ENCODE measurements at regions not wholly inside any gene's neighbourhood (a gene's known extent, or its start where the extent isn't known, plus 50 kb on each side); places are given as distances from the start of the nearest gene placed in this dataset.
A peak's percentile ranks its signal among the peaks of the same experiment; 100 is the strongest.

DNA sequence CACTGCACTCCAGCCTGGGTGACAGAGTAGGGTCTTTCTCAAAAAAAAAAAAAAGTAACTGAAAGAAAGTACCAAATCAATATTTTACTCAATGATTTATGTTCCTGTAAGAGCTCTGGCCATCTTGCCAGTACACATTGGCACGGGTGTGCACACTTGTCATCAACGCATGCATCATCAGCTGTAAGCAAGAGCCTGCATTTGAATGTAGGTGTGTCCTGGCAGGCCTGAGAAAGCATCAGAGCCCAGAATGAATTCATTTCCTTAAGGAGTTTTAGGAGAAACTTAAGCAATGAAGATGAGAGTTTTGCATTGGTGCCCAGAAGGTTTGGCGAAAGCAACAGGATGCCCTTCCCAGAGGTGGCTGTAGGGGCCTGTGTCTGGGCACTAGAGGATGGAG is 88.5 kb upstream of the FZD10 start:
- no peak for DNase-seq (ENCODE audit: low read depth)

DNA sequence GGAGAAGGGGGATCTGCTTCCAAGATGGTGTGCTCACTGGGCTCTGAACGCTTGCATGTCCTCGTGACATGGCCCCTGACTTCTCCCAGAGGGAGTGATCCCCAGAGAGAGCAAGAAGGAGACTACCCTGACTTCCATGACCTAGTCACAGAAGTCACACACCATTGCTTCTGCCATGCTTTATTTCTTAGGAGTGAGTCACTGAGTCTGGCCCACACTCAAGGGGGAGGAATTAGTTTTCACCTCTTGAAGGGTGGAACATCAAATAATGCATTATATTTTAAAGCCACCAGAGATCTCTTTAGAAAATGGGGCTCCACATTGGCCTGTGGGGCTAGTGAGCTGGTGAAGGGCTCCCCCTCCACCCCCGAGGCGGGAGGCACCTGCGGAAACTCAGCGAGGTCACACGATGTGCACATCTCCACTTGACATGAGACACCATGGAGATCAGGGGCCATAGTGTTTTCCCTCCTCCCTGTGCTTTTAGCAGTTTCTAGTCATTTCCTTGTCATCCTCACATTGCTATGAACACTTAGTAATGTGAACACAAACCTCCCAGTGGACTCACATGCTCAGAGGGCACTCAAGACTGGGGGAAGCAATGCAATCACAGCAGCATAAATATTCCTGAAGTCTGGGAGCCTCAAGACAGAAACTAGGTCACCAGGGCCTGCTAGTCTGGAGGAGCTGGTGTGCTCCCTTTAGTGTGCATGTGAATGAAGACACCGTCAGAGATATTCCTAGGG is 87.4 kb upstream of the FZD10 start:
- no peak for DNase-seq (ENCODE audit: low read depth)

DNA sequence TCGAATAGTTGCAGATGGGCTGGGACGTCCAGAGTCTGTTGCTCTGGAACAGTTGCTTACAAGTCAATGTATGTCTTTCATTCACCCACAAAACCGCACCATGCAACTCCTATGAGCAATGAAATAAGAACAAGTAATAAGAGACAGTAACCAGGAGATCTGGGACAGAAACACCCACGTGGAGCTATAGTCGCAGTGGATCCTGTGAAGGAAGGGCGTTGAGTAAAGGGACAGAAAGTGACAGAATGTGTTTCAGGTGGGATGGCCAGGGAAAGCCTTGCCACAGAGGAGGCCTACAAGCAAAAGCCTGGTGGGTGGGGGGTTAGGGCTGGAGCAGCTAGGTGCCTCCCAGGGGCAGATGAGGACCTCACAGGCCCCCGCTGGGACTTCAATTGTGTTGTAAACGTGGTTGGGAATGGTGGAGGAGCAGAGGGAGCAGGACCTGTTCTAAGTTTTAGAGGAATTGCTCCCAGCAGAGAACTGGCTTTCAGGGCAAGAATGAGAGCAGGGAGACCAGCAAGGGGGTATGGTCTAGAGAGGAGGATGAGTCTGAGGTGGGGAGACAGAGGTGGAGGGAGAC is 86.7 kb upstream of the FZD10 start:
- DNase-seq (ENCODE audit: low read depth) = no peak

DNA sequence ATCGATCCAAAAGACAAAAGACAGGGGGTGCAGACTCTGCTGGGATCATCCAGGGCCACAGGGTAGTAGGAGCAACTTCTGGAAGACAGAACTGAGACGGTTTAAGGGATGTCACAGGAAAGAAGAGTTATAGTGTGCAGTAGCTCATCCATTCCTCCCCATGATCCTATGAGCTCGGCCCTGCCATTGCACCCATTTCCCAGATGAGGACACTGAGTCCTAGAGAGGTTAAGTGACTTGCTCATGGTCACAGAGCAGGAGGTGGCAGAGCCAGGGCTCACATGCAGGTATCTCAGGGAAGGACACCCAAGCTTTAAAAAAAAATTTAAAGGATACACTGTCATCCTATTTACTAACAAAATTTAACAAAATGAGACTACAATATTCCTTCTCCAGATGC is 86.1 kb upstream of the FZD10 start:
- no peak for DNase-seq (ENCODE audit: low read depth)

DNA sequence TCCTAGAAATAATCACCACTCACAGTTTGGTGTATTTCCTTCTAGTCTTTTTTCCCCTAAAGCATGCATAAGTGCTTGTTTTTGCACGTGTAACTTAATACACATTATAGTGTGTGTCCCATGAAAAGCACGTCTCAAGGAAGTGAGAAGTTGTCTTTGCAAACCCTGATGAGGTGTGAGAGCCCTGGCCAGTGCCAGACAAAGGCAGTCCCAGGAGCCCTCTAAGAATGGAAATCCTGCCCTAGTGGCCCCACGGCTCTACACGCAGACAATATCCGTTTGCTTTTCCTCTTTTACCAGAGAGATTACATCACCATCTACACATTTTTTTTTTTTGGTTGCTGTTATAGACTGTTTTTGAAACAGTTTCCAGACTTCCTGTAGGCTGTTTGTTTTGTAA is 85.5 kb upstream of the FZD10 start:
- DNase-seq (ENCODE audit: low read depth) = no peak

DNA sequence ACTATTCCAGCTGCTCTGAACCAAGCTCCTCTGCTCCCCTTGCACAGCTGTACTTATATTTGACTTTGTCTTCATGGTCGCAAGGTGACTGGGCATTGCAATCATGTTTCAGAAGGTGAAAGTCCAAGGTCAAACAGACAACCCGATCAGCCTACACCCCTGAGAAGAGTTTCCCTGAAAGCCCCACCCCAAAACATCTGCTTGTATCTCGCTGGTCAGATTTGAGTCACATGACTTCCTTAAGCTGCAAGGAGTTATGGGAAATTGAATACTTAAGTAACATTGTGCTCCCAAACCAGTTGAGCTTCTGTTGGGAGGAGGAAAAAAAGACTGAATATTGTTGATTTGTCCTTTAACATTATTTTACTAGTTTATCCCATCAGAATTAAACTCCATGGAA is 83.4 kb upstream of the FZD10 start:
- no peak for DNase-seq (ENCODE audit: low read depth)

DNA sequence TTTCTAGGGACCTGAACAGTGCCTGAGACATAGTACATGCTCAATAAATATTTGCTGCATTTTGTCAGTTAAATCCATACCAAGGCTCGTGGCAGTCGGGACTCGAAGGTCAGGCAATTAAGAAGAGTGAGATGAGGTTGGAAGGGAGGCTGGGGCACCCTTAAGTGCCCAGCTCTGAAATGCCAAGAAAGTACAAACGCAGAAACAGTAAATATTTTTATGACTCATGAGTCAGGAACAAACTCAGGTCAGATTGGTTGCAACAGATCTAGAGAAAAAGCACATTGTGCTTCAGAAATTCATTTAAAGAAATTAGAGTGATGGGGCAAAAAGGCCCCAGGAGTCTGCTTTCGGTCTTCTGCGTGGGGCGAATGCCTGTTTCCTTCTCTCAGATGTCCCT is 83.0 kb upstream of the FZD10 start:
- DNase-seq (ENCODE audit: low read depth) = no peak

DNA sequence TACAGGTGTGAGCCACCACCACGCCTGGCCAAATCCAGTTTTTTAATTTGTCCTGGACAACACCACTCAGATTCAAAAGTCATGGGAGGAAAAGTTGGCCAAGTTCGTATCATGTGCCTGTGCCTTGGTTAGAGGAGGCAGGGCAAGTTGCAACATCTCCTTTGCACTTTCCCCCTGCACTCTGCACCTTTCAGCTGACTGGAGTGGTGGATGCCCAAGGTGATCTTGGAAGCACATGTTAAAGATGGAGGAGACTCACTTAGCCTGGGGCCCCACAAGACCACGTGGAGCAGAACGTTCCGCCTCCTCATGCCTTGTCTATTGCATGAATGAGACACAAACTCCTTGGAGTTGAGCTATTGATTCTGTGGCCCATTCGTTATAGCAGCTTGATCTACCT is 82.1 kb upstream of the FZD10 start:
- DNase-seq (ENCODE audit: low read depth) = no peak

DNA sequence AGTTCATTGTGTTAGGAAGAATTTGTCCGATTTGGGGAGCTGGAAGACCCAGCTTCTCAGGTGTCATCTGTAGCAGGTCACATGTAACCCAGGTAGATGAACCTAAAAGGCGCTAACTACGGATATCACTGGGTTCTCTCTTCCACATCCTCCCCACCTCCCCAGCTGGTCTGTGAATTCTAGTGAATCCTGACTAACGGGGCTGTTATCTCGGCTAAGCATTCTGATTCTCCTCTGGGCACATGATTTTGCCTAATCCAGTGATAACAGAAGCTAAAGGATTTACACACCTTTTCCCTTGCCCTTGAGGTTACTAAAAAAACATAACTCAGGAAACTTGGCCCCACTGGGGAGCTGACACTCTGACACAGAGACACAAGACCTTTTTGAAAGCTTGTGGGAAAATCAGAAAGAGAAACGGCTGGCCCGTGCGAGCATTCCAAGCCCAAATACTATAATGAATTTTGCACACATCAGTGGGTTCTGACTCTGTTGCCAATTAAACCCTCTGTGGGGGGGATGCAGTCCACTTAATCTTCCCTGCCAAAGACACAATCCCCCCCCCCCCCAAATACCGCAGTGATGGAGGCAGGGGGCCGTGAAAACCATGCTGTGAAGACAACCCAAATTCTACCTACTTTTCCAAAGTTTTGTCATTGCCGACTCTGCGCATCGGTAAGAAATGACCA is 81.0 kb upstream of the FZD10 start:
- DNase-seq (ENCODE audit: low read depth) = no peak

DNA sequence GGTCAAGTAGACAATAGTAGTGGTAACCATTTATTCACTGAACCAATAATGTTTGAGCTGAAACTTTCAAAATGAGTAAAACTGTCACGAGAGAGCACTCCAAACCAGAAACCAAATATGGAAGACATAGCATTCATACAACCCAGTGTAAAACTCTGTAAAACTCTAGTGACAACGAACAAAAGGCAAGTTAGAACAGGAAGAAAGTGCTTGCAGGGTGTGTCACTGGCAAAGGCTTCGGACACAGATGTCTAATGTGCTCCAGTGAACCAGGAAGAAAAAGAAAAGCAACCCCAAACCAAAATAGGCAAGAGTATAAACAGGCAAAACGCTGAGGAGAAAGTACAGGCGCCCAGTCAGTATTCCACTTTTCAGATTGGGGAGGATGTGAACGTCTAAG is 79.3 kb upstream of the FZD10 start:
- no peak for DNase-seq (ENCODE audit: low read depth)

DNA sequence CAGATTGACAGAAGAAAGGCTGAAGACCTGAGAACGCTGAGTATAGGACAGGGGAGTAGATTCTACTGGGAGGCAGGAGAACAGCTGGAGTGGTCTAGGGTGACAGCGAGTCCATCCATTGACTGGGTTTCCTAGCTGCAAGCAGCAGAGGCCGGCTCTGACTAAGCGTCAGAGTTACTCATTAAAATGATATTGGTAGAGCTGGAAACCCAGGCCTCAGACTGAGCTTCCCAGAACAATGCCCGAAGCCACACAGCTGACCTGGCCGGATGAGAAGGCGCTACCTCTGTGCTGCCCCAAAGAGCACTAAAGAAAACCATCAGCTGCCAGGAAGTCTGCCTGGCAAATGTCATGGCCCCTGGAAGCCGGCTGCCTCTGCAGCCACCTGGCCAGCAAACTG is 78.5 kb upstream of the FZD10 start:
- peak; percentile 55 for DNase-seq (ENCODE audit: low read depth)

DNA sequence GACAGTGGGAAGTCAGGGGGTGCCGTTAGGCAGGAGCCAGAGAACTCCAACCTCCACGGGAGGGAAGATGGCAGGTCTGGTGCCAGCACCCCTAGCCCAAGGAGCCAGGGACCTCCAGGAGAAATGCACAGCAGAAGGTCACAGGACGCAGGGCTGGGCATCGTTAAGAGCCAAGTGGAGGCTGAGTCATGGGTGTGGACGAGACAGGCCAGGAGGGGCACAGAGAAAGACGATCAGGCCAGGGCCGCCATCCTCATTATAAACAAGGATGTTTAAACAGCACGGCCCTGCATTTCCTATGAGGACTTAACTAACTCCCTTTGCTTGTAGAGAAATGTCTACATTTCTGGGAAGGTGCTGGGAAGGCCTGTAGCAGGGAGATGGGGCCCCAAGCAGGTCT is 77.9 kb upstream of the FZD10 start:
- no peak for DNase-seq (ENCODE audit: low read depth)

DNA sequence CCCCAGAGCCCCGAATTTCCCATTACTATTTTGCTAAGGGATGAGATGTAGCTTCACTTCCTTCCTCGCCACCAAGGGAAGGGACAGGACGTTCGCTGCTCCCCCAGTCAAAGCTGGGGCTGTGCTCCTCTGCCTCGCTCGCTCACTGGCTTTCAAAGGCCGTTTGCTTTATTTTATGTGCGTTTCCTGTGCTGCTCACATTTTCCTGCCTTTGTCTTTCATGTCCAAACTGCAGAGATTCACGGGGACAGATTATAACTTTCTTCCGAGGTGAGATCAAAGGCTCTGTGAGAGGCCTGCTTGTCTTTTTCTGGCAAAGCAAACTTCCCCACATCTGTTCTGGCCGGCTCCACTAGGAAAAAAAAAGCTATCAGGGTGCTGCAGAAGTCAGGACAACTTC is 76.0 kb upstream of the FZD10 start:
- no peak for DNase-seq (ENCODE audit: low read depth)

DNA sequence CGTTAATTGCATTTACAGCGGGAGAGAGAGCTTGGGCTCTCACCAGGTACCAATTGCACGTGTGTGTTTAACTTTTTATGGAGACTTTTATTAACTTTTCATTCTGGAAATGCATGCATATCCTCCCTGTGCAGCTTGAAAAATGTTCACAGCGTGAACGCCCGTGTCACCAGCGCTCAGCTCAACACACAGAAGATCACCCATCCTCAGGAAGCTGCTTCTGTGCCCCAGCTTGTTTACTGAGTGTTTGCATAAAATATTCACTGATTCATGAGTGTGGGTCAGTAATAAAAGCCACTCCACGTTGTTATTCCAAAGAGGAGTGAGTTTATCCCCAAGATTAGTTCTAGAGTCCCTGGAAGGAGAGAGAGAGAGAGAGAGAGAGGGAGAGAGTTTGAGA is 75.5 kb upstream of the FZD10 start:
- no peak for DNase-seq (ENCODE audit: low read depth)

DNA sequence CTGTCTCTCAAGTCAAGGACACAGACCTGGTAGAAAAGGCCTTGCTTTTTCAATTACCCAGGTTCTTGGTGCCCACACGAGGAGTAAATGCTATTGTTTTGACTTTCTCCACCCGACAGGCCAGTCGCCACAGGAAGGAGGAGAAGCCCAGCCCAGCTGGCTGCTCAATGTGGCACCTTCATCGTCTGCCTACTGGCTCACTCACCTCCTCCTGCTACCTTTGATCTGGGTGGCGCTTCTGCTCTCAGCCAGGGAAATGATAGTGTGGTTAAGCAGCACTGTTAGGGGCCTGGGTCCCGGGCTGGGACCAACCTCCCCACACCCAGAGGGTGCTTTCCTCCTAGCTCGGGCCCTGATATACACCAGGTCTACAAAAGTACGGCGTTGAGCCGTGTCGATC is 75.0 kb upstream of the FZD10 start:
- no peak for DNase-seq (ENCODE audit: low read depth)

DNA sequence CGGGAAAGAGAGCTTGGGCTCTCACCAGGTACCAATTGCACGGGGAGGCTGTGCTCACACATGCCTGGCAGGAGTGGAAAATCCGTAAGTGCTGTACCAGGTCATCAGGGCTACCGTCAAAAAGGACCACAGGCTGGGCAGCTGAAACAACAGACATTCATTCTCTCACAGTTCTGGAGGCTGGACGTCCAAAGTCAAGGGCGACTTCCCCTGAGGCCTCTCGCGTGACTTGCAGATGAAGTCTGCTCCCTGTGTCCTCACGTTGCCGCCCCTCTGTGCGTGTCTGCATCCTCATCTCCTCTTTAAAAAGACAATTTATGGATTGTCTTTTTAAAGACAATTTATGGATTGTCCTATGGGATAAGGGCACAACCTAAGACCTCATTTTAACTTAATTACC is 73.8 kb upstream of the FZD10 start:
- no peak for DNase-seq (ENCODE audit: low read depth)

DNA sequence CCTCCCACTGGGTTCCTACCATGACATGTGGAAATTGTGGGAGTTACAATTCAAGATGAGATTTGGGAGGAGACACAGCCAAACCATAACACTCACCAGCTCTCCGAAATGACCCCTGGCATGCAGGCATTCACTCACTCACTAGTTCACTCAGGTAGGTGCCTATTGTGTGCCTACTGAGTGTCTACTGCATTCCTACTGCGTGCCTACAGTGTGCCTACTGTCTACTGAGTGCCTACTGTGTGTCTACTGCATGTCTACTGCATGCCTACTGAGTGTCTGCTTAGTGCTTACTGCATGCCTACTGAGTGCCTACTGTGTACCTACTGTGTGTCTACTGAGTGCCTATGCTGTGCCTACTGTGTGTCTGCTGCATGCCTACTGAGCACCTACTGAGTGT is 71.7 kb upstream of the FZD10 start:
- DNase-seq (ENCODE audit: low read depth) = no peak

DNA sequence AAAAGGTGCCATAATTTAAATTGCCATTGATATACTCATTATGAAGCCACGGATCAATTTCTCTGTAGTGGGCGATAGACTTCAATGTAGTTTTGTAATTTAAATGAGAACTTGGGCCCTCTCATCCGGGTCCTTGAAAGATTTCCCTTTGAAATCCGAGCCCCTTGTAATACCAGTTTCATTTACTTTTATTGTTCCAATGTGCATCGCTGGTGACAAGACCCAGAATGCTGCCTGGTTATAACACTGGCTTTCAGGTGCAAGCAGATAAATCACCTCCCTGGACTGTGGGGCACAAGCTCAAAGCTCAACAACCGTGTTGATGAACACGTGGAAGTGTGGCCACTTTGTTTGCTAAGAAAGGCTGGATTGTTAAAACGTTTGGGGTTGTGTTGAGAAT is 68.9 kb upstream of the FZD10 start:
- DNase-seq (ENCODE audit: low read depth) = no peak

DNA sequence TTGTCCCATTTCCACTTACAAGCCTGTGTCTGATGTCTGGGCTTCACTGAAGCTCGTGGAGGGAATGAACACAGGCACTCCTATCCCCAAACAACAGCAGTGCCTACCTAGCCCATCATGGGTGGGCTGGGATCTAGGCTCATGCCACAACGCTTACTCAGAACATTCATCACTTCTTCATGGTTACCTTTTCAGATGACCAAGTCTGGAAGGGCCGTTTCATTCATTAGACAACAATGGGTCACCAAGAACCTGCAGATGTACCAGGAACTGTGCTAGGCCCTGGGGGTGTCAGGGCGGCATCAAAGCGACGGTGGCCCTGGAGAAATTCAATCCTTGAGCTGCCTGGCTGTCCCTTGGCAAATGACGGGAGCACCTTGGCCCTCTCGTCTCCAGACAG is 64.9 kb upstream of the FZD10 start:
- DNase-seq (ENCODE audit: low read depth) = no peak

DNA sequence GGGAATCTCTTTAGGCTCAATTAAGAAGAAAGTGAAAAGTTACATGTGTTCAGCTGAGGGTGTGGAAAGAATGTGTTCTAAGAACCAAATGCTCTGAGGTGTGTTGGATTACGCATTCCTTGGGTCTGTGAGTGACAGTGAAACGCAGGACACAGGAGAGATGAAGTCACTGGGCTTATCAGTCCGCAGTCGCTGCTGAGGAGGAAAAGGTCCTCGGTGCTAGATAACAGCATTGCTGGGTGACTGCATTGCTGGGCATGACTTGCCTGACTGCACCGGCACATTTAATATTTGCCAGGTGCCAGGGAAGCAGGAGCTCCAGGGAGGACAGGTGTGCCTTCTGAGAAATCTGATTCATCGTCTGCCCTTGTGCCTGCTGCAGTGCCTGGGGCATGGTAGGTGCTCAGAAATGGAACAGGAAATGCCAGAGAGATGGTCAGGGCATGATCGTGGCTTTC is 64.4 kb upstream of the FZD10 start:
- no peak for DNase-seq (ENCODE audit: low read depth)

DNA sequence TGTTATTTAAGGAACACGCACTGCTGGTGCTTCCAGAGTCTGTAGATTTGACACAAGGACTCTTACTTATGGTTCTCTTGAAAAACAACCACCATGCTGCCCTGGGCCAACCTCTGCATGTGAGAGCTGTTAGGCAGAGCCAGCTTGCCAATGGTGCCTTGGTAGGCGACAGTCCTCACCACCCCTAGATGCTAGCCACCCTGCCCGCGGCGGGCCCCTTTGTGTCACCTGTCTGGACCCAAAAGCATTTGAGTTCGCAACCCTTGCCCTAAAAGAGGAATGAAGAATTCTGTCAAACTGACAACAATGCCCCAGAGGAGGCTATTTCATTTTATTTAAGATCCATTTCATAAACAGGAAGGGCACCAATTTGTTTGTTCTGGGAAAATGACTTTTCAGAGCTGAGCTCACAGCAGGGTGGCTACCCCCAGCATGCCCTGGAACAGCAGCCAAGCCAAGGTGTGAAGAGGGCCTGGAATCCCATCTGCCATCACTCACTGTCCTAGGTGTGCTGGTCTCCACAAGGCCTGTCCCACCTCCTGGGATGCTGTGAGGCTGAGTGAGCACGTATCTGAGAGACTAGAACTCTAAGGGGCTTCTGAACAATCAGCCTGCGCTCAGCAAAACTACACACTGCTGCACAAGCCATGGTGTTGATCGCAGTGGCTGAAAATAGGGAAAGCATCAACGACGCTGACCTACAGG is 63.8 kb upstream of the FZD10 start:
- no peak for DNase-seq (ENCODE audit: low read depth)

DNA sequence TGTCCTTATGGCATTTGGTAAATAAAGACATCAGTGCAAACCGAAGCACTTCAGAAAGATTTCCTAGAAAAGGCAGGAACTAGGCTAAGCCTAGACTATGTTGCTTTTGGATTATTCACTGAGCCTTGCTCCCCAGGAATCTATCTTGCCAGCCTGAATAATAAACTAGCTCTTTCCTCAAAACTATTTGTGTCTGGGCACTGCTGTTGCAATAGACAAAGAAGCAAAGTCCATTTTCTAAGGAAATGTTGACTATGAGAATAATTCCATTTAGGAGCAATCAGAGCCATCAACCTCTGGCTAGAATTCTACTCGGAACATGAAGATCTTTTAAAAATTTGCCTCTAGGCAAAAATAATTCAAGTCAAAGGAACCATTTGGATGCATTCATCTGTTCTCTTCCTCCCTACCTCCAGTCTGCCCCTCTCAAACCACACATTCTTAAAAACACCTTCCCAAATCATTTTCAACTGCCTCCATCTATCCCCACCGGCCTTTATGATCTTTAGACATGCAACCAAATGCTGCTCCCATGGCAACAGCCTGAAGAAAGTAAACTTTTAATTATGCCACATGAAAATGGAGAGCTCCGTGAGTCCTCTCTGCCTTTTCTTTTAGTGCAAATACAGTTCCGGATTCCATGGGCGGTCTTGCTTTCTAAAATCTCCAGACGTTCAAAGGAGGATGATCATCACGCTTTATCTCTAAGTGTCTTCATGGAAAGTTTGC is 61.5 kb upstream of the FZD10 start:
- DNase-seq (ENCODE audit: low read depth) = no peak

Data from HT1080 (cell line).